HUDEP-2 (cell line): ENCODE measurements at regions not wholly inside any gene's neighbourhood (a gene's known extent, or its start where the extent isn't known, plus 50 kb on each side); places are given as distances from the start of the nearest gene placed in this dataset.

ENCODE experiments used
- DNase-seq, 76 experiments: peaks; one replicate each; lab custom pipeline; 2025; ENCODE audit not compliant: unreplicated experiment in 76 of 76; lab: John Stamatoyannopoulos, UW

- no peak for DNase-seq
Measured at GRCh38 chr13:106306748-106307277, 228.6 kb downstream of the EFNB2 start.

- no peak for DNase-seq
Measured at GRCh38 chr13:106302843-106303242, 232.6 kb downstream of the EFNB2 start.

GRCh38 chr13:106302011-106302410 lies 233.5 kb downstream of the EFNB2 start:
- no peak for DNase-seq

- DNase-seq = no peak
Measured at GRCh38 chr13:106299621-106300020, 235.8 kb downstream of the EFNB2 start.

GRCh38 chr13:106297283-106297682 lies 238.2 kb downstream of the EFNB2 start:
- no peak for DNase-seq

- no peak for DNase-seq
Measured at GRCh38 chr13:106296723-106297122, 238.7 kb downstream of the EFNB2 start.

- DNase-seq = no peak
Measured at GRCh38 chr13:106295971-106296370, 239.5 kb downstream of the EFNB2 start.

- DNase-seq = no peak
Measured at GRCh38 chr13:106291006-106291405, 244.5 kb downstream of the EFNB2 start.

GRCh38 chr13:106287351-106287750 lies 248.1 kb downstream of the EFNB2 start:
- no peak for DNase-seq

GRCh38 chr13:106286811-106287210 lies 248.7 kb downstream of the EFNB2 start:
- DNase-seq = no peak

GRCh38 chr13:106284358-106284757 lies 251.1 kb downstream of the EFNB2 start:
- no peak for DNase-seq

- no peak for DNase-seq
Measured at GRCh38 chr13:106281426-106281825, 254.0 kb downstream of the EFNB2 start.

GRCh38 chr13:106277484-106278154 lies 257.8 kb downstream of the EFNB2 start:
- DNase-seq = no peak

- no peak for DNase-seq
Measured at GRCh38 chr13:106276876-106277275, 258.6 kb downstream of the EFNB2 start.

GRCh38 chr13:106275446-106276032 lies 259.9 kb downstream of the EFNB2 start:
- DNase-seq = no peak

GRCh38 chr13:106274551-106275203 lies 260.8 kb downstream of the EFNB2 start:
- no peak for DNase-seq

GRCh38 chr13:106263801-106264200 lies 271.7 kb downstream of the EFNB2 start:
- no peak for DNase-seq

- no peak for DNase-seq
Measured at GRCh38 chr13:106262886-106263285, 272.6 kb downstream of the EFNB2 start.

- no peak for DNase-seq
Measured at GRCh38 chr13:106261450-106261849, 274.0 kb downstream of the EFNB2 start.

- no peak for DNase-seq
Measured at GRCh38 chr13:106260352-106260751, 275.1 kb downstream of the EFNB2 start.

- DNase-seq = no peak
Measured at GRCh38 chr13:106259928-106260327, 275.5 kb downstream of the EFNB2 start.

- no peak for DNase-seq
Measured at GRCh38 chr13:106246666-106247188, 288.7 kb downstream of the EFNB2 start.
